Esophagus muscularis mucosa (tissue), 4 donors: ENCODE measurements at regions not wholly inside any gene's neighbourhood (a gene's known extent, or its start where the extent isn't known, plus 50 kb on each side); places are given as distances from the start of the nearest gene placed in this dataset.
"Not testable (repeated sequence)": the region's sequence is repeated elsewhere in the genome, so short reads cannot be mapped to it uniquely, and the experiment has no call there.

Source experiments
- CTCF ChIP-seq, 3 experiments: fragments of 200-600 bp in 2 of 3; fragments of 450-650 bp in 1 of 3; sonication (generic) in 2 of 3; IDR thresholded peaks; one replicate each; pipeline ENCODE4 v1.5.1; 2017 to 2019; ENCODE audit warnings: antibody characterized with exemption in 3 of 3, mild to moderate bottlenecking in 2 of 3, moderate library complexity in 1 of 3
- EP300 ChIP-seq: sonication (generic); formaldehyde crosslinking; IDR thresholded peaks from one replicate; pipeline ENCODE4 v1.6.1; 2017; ENCODE audit warnings: antibody characterized with exemption
- POLR2AphosphoS5 ChIP-seq, 2 donors: sonication (generic); formaldehyde crosslinking; IDR thresholded peaks; one replicate each; pipeline ENCODE4 v1.6.1; 2017; ENCODE audit warnings: antibody characterized with exemption in 2 of 2

GRCh38 chr10:46677836-46678435, 99.0 kb downstream of the SYT15 start:
- not testable (repeated sequence) for TF ChIP-seq CTCF (IDR thresholded peaks at IDR 0.05); POLR2AphosphoS5 (IDR thresholded peaks at IDR 0.05); EP300
